ENCODE measurements at regions not wholly inside any gene's neighbourhood (a gene's known extent, or its start where the extent isn't known, plus 50 kb on each side); places are given as distances from the start of the nearest gene placed in this dataset.

DNA sequence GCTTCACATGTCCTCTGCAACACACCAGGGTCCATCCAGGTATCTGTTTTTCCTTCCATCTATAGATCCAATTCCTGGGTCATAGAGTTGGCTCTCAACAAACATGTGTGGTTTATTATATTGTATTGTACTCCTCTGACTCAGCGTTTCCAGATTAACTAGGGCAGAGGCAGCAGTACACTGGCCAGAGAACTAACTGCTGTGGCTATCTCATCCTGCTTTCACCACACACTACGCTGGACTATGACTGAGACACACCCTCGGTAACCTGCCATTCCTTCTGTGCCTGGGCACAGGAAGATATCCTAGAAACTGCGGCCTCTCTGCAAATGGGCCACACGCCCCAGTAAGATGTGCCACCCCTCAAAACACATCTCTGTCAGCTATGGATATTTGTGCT, 159.8 kb upstream of the STK17B start (continued):
- TF ChIP-seq, protein P1, sequence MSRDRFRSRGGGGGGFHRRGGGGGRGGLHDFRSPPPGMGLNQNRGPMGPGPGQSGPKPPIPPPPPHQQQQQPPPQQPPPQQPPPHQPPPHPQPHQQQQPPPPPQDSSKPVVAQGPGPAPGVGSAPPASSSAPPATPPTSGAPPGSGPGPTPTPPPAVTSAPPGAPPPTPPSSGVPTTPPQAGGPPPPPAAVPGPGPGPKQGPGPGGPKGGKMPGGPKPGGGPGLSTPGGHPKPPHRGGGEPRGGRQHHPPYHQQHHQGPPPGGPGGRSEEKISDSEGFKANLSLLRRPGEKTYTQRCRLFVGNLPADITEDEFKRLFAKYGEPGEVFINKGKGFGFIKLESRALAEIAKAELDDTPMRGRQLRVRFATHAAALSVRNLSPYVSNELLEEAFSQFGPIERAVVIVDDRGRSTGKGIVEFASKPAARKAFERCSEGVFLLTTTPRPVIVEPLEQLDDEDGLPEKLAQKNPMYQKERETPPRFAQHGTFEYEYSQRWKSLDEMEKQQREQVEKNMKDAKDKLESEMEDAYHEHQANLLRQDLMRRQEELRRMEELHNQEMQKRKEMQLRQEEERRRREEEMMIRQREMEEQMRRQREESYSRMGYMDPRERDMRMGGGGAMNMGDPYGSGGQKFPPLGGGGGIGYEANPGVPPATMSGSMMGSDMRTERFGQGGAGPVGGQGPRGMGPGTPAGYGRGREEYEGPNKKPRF (IDR thresholded peaks at IDR 0.05; ENCODE audit: low read depth, low read length): no peak
- TF ChIP-seq ZNF354B (CRISPR knock-in tag; IDR thresholded peaks at IDR 0.05) (no peak), ZNF436 (CRISPR knock-in tag; IDR thresholded peaks at IDR 0.05) (no peak), ATF1 (CRISPR knock-in tag; IDR thresholded peaks at IDR 0.05) (no peak), ATF1 (tag; IDR thresholded peaks at IDR 0.05) (no peak), MIER1 (IDR thresholded peaks at IDR 0.05; ENCODE audit: low read depth) (no peak), TAF7 (tag; IDR thresholded peaks at IDR 0.05) (no peak), SIRT6 (IDR thresholded peaks at IDR 0.05; ENCODE audit: low read depth, low read length) (no peak), SRSF9 (IDR thresholded peaks at IDR 0.05; ENCODE audit: borderline replicate concordance, low read depth, low read length) (no peak), JUND (IDR thresholded peaks at IDR 0.05; ENCODE audit: borderline replicate concordance, low read depth, low read length) (peak; percentile 26; the same call in 1 of the 2 replicates), JUND (tag; IDR thresholded peaks at IDR 0.05; ENCODE audit: borderline replicate concordance, low read depth, low read length) (no peak; the same call in 2 of the 3 replicates), GATA2 (CRISPR knock-in tag; IDR thresholded peaks at IDR 0.05) (no peak), PTRF (tag; IDR thresholded peaks at IDR 0.05) (no peak), SMAD2 (IDR thresholded peaks at IDR 0.05; ENCODE audit: low read depth, low read length) (no peak), TAF15 (IDR thresholded peaks at IDR 0.05; ENCODE audit: low read depth, low read length) (no peak), CEBPB (tag; IDR thresholded peaks at IDR 0.05) (no peak), CBFA2T3 (IDR thresholded peaks at IDR 0.05) (peak; percentile 61), CBFA2T2 (conservative IDR thresholded peaks at IDR 0.05) (peak; percentile 41), ELF4 (CRISPR knock-in tag; IDR thresholded peaks at IDR 0.05) (no peak), YY1 (IDR thresholded peaks at IDR 0.05; ENCODE audit: borderline replicate concordance in 1 of 3, control insufficient read depth in 1 of 3, extremely low read depth in 1 of 3, insufficient read depth in 3 of 3, insufficient read length in 1 of 3, insufficient replicate concordance in 2 of 3, low read depth in 1 of 3, low read length in 2 of 3) (peak in 1 of 3 experiments; percentile 17), DPF2 (IDR thresholded peaks at IDR 0.05) (peak; percentile 52), NCOR1 (IDR thresholded peaks at IDR 0.05) (peak; percentile 32; the same call in 1 of the 2 replicates), ZNF347 (CRISPR knock-in tag; IDR thresholded peaks at IDR 0.05; ENCODE audit: low read depth) (no peak)
- TF ChIP-seq, protein P2, sequence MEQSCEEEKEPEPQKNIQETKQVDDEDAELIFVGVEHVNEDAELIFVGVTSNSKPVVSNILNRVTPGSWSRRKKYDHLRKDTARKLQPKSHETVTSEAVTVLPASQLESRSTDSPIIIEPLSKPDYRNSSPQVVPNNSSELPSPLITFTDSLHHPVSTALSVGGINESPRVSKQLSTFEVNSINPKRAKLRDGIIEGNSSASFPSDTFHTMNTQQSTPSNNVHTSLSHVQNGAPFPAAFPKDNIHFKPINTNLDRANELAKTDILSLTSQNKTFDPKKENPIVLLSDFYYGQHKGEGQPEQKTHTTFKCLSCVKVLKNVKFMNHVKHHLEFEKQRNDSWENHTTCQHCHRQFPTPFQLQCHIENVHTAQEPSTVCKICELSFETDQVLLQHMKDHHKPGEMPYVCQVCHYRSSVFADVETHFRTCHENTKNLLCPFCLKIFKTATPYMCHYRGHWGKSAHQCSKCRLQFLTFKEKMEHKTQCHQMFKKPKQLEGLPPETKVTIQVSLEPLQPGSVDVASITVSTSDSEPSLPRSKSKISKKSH (CRISPR knock-in tag; IDR thresholded peaks at IDR 0.05): no peak
- TF ChIP-seq, protein P3, sequence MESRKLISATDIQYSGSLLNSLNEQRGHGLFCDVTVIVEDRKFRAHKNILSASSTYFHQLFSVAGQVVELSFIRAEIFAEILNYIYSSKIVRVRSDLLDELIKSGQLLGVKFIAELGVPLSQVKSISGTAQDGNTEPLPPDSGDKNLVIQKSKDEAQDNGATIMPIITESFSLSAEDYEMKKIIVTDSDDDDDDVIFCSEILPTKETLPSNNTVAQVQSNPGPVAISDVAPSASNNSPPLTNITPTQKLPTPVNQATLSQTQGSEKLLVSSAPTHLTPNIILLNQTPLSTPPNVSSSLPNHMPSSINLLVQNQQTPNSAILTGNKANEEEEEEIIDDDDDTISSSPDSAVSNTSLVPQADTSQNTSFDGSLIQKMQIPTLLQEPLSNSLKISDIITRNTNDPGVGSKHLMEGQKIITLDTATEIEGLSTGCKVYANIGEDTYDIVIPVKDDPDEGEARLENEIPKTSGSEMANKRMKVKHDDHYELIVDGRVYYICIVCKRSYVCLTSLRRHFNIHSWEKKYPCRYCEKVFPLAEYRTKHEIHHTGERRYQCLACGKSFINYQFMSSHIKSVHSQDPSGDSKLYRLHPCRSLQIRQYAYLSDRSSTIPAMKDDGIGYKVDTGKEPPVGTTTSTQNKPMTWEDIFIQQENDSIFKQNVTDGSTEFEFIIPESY (CRISPR knock-in tag; IDR thresholded peaks at IDR 0.05): no peak
- TF ChIP-seq, protein P4, sequence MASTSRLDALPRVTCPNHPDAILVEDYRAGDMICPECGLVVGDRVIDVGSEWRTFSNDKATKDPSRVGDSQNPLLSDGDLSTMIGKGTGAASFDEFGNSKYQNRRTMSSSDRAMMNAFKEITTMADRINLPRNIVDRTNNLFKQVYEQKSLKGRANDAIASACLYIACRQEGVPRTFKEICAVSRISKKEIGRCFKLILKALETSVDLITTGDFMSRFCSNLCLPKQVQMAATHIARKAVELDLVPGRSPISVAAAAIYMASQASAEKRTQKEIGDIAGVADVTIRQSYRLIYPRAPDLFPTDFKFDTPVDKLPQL (IDR thresholded peaks at IDR 0.05; ENCODE audit: extremely low read depth, insufficient read length): no peak
